Keratinocyte (primary cell): ENCODE measurements at regions not wholly inside any gene's neighbourhood (a gene's known extent, or its start where the extent isn't known, plus 50 kb on each side); places are given as distances from the start of the nearest gene placed in this dataset.

Source experiments
- CTCF ChIP-seq, 3 experiments: IDR thresholded peaks in 1 of 3; conservative IDR thresholded peaks in 1 of 3; optimal IDR thresholded peaks in 1 of 3; 2 replicates in 2 of 3; 3 replicates in 1 of 3; pipeline versions ENCODE3 to v1.5.1; 2011; ENCODE audit warnings: low read length in 3 of 3, mild to moderate bottlenecking in 3 of 3, moderate library complexity in 2 of 3, control low read depth in 1 of 3, inconsistent platforms in 1 of 3; ENCODE audit not compliant: insufficient read depth in 2 of 3; ENCODE audit errors: extremely low read depth in 1 of 3
- EZH2 ChIP-seq: IDR thresholded peaks from one replicate; pipeline ENCODE4 v1.6.1; 2012; ENCODE audit warnings: inconsistent platforms, mild to moderate bottlenecking, low read length, moderate library complexity

GRCh38 chr6:95743591-95743990 is 166.3 kb downstream of the MANEA start:
- TF ChIP-seq CTCF (optimal IDR thresholded peaks at IDR 0.05 in 1 of 3, IDR thresholded peaks at IDR 0.05 in 1 of 3, conservative IDR thresholded peaks at IDR 0.05 in 1 of 3; ENCODE audit: extremely low read depth in 1 of 3, insufficient read depth in 2 of 3, low read length in 3 of 3) (no peak), EZH2 (no peak)
